Sigmoid colon (tissue), 6 donors: ENCODE measurements at regions not wholly inside any gene's neighbourhood (a gene's known extent, or its start where the extent isn't known, plus 50 kb on each side); places are given as distances from the start of the nearest gene placed in this dataset.

Experiments used
- DNase-seq: peaks from one replicate; pipeline ENCODE4 v3.0.0-alpha.2; 2019
- H3K27ac ChIP-seq, 4 donors: fragments of 200-600 bp; sonication (generic); one replicate each; pipeline ENCODE4 v1.5.1; 2016 to 2019; ENCODE audit warnings: mild to moderate bottlenecking in 1 of 4
- H3K27me3 ChIP-seq, 3 donors: fragments of 200-600 bp; sonication (generic); one replicate each; pipeline ENCODE4 v1.5.1; 2019; ENCODE audit warnings: mild to moderate bottlenecking in 1 of 3
- H3K36me3 ChIP-seq, 4 donors: fragments of 200-600 bp; sonication (generic); one replicate each; pipeline ENCODE4 v1.5.1; 2016 to 2019
- H3K4me1 ChIP-seq, 4 donors: fragments of 200-600 bp; sonication (generic); one replicate each; pipeline ENCODE4 v1.5.1; 2017 to 2019
- H3K4me3 ChIP-seq, 4 donors: fragments of 200-600 bp; sonication (generic); one replicate each; pipeline ENCODE4 v1.5.1; 2017 to 2019; ENCODE audit warnings: mild to moderate bottlenecking in 2 of 4, moderate library complexity in 1 of 4
- H3K9me3 ChIP-seq, 4 donors: fragments of 200-600 bp in 3 of 4; sonication (generic) in 3 of 4; one replicate each; pipeline versions ENCODE4 v1.5.1 to v1.6.1; 2013 to 2019
- EP300 ChIP-seq, 4 donors: sonication (generic); formaldehyde crosslinking; IDR thresholded peaks; one replicate each; pipeline ENCODE4 v1.6.1; 2017; ENCODE audit warnings: antibody characterized with exemption in 4 of 4
- POLR2A ChIP-seq, 2 donors: fragments of 450-650 bp; IDR thresholded peaks; one replicate each; pipeline ENCODE4 v1.6.1; 2016; ENCODE audit warnings: antibody characterized with exemption in 2 of 2, mild to moderate bottlenecking in 2 of 2, moderate library complexity in 2 of 2
- POLR2AphosphoS5 ChIP-seq, 4 donors: sonication (generic); formaldehyde crosslinking; IDR thresholded peaks; one replicate each; pipeline ENCODE4 v1.6.1; 2017; ENCODE audit warnings: antibody characterized with exemption in 4 of 4
- WGBS, 2 donors: extraction: QIAGEN DNeasy Blood & Tissue Kit; methylation state at CpG; one replicate each; pipeline ENCODE4 v1.1.7; 2013; 5-methylcytosine and 5-hydroxymethylcytosine counted together
- intact Hi-C: fragments of 100-400 bp; cut with DNase I; formaldehyde crosslinking; loops from one replicate; pipeline ENCODE4 v1.15.1; 2023
- TF ChIP-seq, protein P1 (sequence below), 4 experiments: fragments of 450-650 bp in 3 of 4; fragments of 200-600 bp in 1 of 4; IDR thresholded peaks; one replicate each; pipeline ENCODE4 v1.5.1; 2016 to 2019; ENCODE audit warnings: antibody characterized with exemption in 4 of 4, mild to moderate bottlenecking in 3 of 4, moderate library complexity in 2 of 4
- donor health status: healthy with polysubstance abuse.
- donor health status: healthy.

- H3K27ac ChIP-seq: peak overlapping the region; percentile 15 to 92 (median 68)
- WGBS, 2 donors: 69 to 77% methylated on average over 2 of the region's 2 CpGs
- H3K27me3 ChIP-seq: no peaks in the 10 kb centered on the region
- no peak for DNase-seq
- no peak overlapping the region for H3K4me3 ChIP-seq
- H3K9me3 ChIP-seq: no peaks in the 10 kb centered on the region
- H3K36me3 ChIP-seq: no peaks in the 10 kb centered on the region
- no peak for TF ChIP-seq EP300 (IDR thresholded peaks at IDR 0.05)
- TF ChIP-seq POLR2A (IDR thresholded peaks at IDR 0.05): no peak
- TF ChIP-seq, protein P1, sequence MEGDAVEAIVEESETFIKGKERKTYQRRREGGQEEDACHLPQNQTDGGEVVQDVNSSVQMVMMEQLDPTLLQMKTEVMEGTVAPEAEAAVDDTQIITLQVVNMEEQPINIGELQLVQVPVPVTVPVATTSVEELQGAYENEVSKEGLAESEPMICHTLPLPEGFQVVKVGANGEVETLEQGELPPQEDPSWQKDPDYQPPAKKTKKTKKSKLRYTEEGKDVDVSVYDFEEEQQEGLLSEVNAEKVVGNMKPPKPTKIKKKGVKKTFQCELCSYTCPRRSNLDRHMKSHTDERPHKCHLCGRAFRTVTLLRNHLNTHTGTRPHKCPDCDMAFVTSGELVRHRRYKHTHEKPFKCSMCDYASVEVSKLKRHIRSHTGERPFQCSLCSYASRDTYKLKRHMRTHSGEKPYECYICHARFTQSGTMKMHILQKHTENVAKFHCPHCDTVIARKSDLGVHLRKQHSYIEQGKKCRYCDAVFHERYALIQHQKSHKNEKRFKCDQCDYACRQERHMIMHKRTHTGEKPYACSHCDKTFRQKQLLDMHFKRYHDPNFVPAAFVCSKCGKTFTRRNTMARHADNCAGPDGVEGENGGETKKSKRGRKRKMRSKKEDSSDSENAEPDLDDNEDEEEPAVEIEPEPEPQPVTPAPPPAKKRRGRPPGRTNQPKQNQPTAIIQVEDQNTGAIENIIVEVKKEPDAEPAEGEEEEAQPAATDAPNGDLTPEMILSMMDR (IDR thresholded peaks at IDR 0.05): no peak
- no peak for TF ChIP-seq POLR2AphosphoS5 (IDR thresholded peaks at IDR 0.05)
- intact Hi-C loops: no loop called here
- peaks cover 0 to 100% (median 64%) of the 10 kb centered on the region in 4 donors for H3K4me1 ChIP-seq
Measured at GRCh38 chr2:217628061-217628460, 374.7 kb downstream of the TNS1 start.

DNA sequence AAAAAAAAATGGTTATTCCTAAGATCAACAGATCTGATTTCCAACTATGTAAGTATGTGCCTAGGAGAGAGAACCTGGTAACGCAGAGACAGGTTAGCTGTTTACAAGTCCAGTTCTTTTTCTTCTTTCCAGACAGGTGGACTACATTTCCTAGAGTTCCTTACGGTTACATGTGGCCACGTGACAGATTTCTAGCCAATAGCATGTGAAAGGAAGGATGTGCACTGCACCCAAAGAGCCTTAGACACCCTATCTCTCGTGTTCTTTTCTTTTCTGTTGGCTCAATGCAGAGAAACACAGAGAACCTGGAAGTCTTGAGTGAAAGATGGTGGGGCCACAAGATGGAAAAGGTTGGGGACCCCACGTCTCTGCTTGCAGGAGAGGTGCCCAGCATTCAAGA is 375.9 kb downstream of the TNS1 start:
- intact Hi-C loops: no loop called here
- no peaks in the 10 kb centered on the region for H3K36me3 ChIP-seq
- H3K27me3 ChIP-seq: no peaks in the 10 kb centered on the region
- peak overlapping the region in 3 of 4 donors; percentile 64 to 92 (median 81) for H3K27ac ChIP-seq
- TF ChIP-seq, protein P1 (IDR thresholded peaks at IDR 0.05): no peak
- TF ChIP-seq POLR2A (IDR thresholded peaks at IDR 0.05) (no peak), POLR2AphosphoS5 (IDR thresholded peaks at IDR 0.05) (no peak), EP300 (IDR thresholded peaks at IDR 0.05) (no peak)
- no peak overlapping the region for H3K4me3 ChIP-seq
- WGBS, 2 donors: 70 to 88% methylated on average over 5 of the region's 5 CpGs
- H3K9me3 ChIP-seq: no peaks in the 10 kb centered on the region
- no peak for DNase-seq
- peaks cover 0 to 100% (median 66%) of the 10 kb centered on the region in 4 donors for H3K4me1 ChIP-seq

DNA sequence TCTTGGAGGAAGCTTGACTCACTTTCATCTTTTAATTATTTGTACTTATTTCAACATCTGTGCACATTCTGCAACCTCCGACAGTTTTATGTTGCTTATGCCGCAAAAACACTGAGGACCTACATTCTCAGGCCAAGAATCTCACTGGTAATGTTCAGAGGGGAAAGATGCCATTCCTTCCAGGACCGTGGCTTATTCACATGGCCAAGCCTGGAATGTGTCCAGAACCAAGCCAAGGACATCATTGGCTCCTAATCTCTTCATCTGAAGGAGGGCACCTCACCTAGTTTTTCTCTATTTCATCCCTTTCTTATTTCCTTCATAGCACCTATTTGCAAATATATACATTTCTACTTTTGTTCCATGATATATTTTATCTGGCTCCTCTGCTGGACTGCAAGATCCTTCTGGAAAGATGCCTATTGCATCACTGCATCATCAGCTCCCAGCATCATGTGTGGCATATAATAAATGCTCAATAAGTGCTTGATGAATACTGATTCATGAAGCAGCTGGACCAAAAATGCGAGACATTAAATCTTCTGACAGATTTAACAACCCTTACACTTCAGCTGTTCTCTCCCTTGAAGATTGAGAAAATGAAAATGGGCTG is 377.1 kb downstream of the TNS1 start:
- DNase-seq: no peak
- Histone ChIP-seq H3K9me3 (no peaks in the 10 kb centered on the region), H3K4me3 (no peak overlapping the region), H3K27ac (peak overlapping the region; percentile 6 to 92 (median 72)), H3K4me1 (peaks cover 0 to 100% (median 69%) of the 10 kb centered on the region in 4 donors), H3K36me3 (no peaks in the 10 kb centered on the region), H3K27me3 (no peaks in the 10 kb centered on the region)
- intact Hi-C loops: no loop called here
- WGBS, 2 donors: 60 to 67% methylated on average over 4 of the region's 4 CpGs
- TF ChIP-seq EP300 (IDR thresholded peaks at IDR 0.05) (peak in 1 of 4 donors; percentile 44), POLR2AphosphoS5 (IDR thresholded peaks at IDR 0.05) (peak; percentile 3 to 71 (median 48)), POLR2A (IDR thresholded peaks at IDR 0.05) (no peak)
- TF ChIP-seq, protein P1 (IDR thresholded peaks at IDR 0.05): no peak

DNA sequence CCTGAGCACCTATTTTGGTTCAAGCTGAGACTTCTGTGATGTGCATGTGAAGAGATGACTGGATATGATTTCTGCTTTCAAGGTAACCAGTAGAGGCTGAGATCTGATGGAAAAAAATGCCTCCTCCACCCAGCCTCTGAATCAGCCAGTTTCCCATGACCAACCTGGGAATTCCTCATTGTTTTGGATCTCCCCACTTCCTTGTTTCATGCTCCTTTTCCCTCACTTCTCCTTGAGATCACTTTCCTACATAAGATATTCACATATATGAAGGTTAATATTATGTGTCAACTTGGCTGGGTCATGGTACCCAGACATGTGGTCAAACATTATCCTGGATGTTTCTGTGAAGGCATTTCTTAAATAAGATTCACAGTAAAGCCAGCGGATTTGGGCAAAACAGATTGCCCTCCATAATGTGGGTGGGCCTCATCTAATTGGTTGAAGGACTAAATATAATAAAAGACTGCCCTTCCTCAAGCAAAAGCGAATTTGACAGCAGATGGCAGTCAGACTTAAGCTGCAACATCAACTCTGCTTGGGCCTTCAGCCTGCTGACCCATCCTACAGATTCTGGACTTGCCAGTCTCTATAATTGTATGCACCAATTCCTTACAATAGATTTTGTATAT is 379.4 kb downstream of the TNS1 start:
- intact Hi-C loops: loop anchor here (5.0 kb wide), 1 partner anchor 376 kb away; no protein-coding TSS in a partner anchor
- H3K27ac ChIP-seq: peak overlapping the region in 3 of 4 donors; percentile 80 to 92 (median 81)
- no peaks in the 10 kb centered on the region for H3K9me3 ChIP-seq
- no peak for DNase-seq
- 73 to 81% methylated on average over 2 of the region's 2 CpGs for WGBS, 2 donors
- H3K4me1 ChIP-seq: peaks cover 0 to 79% (median 62%) of the 10 kb centered on the region in 4 donors
- no peaks in the 10 kb centered on the region for H3K27me3 ChIP-seq
- no peak overlapping the region for H3K4me3 ChIP-seq
- H3K36me3 ChIP-seq: no peaks in the 10 kb centered on the region
- TF ChIP-seq EP300 (IDR thresholded peaks at IDR 0.05) (no peak), POLR2AphosphoS5 (IDR thresholded peaks at IDR 0.05) (no peak), POLR2A (IDR thresholded peaks at IDR 0.05) (no peak)
- TF ChIP-seq, protein P1 (IDR thresholded peaks at IDR 0.05): no peak
